ENCODE measurements at regions not wholly inside any gene's neighbourhood (a gene's known extent, or its start where the extent isn't known, plus 50 kb on each side); places are given as distances from the start of the nearest gene placed in this dataset.

- Mint-ChIP-seq H3K4me1 (ENCODE audit: low read depth) (peaks cover 14% of the 10 kb centered on the region), H3K27ac (ENCODE audit: unreplicated experiment) (no peak overlapping the region), H3K27me3 (ENCODE audit: low read depth) (no peaks in the 10 kb centered on the region), H3K36me3 (ENCODE audit: low read depth) (no peaks in the 10 kb centered on the region), H3K9me3 (ENCODE audit: low read depth) (no peaks in the 10 kb centered on the region), H3K4me3 (ENCODE audit: unreplicated experiment) (no peak overlapping the region)
- no peak for DNase-seq (ENCODE audit: low spot score)
- no peak for TF ChIP-seq CTCF (IDR thresholded peaks at IDR 0.05)
Measured at GRCh38 chr2:236499691-236500578, 69.7 kb upstream of the ACKR3 start.

GRCh38 chr2:236501026-236501425 is 68.6 kb upstream of the ACKR3 start:
- H3K27me3 Mint-ChIP-seq (ENCODE audit: low read depth): no peaks in the 10 kb centered on the region
- peaks cover 14% of the 10 kb centered on the region for H3K4me1 Mint-ChIP-seq (ENCODE audit: low read depth)
- no peak for TF ChIP-seq CTCF (IDR thresholded peaks at IDR 0.05)
- no peaks in the 10 kb centered on the region for H3K36me3 Mint-ChIP-seq (ENCODE audit: low read depth)
- no peaks in the 10 kb centered on the region for H3K9me3 Mint-ChIP-seq (ENCODE audit: low read depth)
- no peak overlapping the region for H3K27ac Mint-ChIP-seq (ENCODE audit: unreplicated experiment)
- no peak overlapping the region for H3K4me3 Mint-ChIP-seq (ENCODE audit: unreplicated experiment)
- no peak for DNase-seq (ENCODE audit: low spot score)

- H3K27ac Mint-ChIP-seq (ENCODE audit: unreplicated experiment): no peak overlapping the region
- no peaks in the 10 kb centered on the region for H3K36me3 Mint-ChIP-seq (ENCODE audit: low read depth)
- H3K4me1 Mint-ChIP-seq (ENCODE audit: low read depth): peaks cover 14% of the 10 kb centered on the region
- H3K4me3 Mint-ChIP-seq (ENCODE audit: unreplicated experiment): no peak overlapping the region
- no peak for DNase-seq (ENCODE audit: low spot score)
- no peaks in the 10 kb centered on the region for H3K9me3 Mint-ChIP-seq (ENCODE audit: low read depth)
- TF ChIP-seq CTCF (IDR thresholded peaks at IDR 0.05): no peak
- no peaks in the 10 kb centered on the region for H3K27me3 Mint-ChIP-seq (ENCODE audit: low read depth)
Measured at GRCh38 chr2:236501531-236501930, 68.1 kb upstream of the ACKR3 start.

GRCh38 chr2:236503100-236503499 is 66.5 kb upstream of the ACKR3 start:
- no peaks in the 10 kb centered on the region for H3K27me3 Mint-ChIP-seq (ENCODE audit: low read depth)
- H3K9me3 Mint-ChIP-seq (ENCODE audit: low read depth): no peaks in the 10 kb centered on the region
- no peaks in the 10 kb centered on the region for H3K36me3 Mint-ChIP-seq (ENCODE audit: low read depth)
- no peak for DNase-seq (ENCODE audit: low spot score)
- TF ChIP-seq CTCF (IDR thresholded peaks at IDR 0.05): peak; percentile 51
- H3K4me3 Mint-ChIP-seq (ENCODE audit: unreplicated experiment): no peak overlapping the region
- H3K27ac Mint-ChIP-seq (ENCODE audit: unreplicated experiment): no peak overlapping the region
- H3K4me1 Mint-ChIP-seq (ENCODE audit: low read depth): peaks cover 19% of the 10 kb centered on the region

- Mint-ChIP-seq H3K4me3 (ENCODE audit: unreplicated experiment) (no peak overlapping the region), H3K4me1 (ENCODE audit: low read depth) (peaks cover 14% of the 10 kb centered on the region), H3K27ac (ENCODE audit: unreplicated experiment) (no peak overlapping the region), H3K27me3 (ENCODE audit: low read depth) (no peaks in the 10 kb centered on the region), H3K36me3 (ENCODE audit: low read depth) (no peaks in the 10 kb centered on the region), H3K9me3 (ENCODE audit: low read depth) (no peaks in the 10 kb centered on the region)
- no peak for DNase-seq (ENCODE audit: low spot score)
- TF ChIP-seq CTCF (IDR thresholded peaks at IDR 0.05): no peak
Measured at GRCh38 chr2:236503583-236503982, 66.0 kb upstream of the ACKR3 start.
